ENCODE measurements at regions not wholly inside any gene's neighbourhood (a gene's known extent, or its start where the extent isn't known, plus 50 kb on each side); places are given as distances from the start of the nearest gene placed in this dataset.

DNA sequence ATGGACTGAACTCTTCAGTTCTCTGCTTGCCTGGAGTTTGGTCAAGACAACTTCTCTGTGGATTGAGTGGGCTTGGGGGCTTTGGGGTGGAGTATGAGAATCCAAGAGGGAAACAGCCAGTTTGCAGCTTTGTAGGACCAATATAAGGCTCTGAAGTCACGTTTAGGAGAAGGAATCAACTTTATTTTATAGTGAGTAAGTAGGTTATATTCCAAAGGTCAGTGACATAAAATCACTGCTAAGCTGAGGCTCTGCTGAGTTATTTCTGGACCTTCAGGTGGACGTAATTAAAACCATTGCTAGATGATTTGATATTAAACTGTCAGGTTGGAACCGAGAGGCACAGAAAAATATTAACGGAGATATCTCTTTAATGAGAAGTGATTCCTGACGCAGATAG is 514.4 kb downstream of the DMAC1 start:
- H3K9me3 ChIP-seq (ENCODE audit: control insufficient read depth, low read length): no peaks in the 10 kb centered on the region
- no peak overlapping the region for H3K27ac ChIP-seq (ENCODE audit: low read depth, low read length, severe bottlenecking)
- H3K4me1 ChIP-seq (ENCODE audit: control insufficient read depth, insufficient read depth, low read length, poor library complexity, severe bottlenecking): no peaks in the 10 kb centered on the region
- H3K4me3 ChIP-seq (ENCODE audit: extremely low read depth, insufficient read depth, low read length, poor library complexity, severe bottlenecking): no peak overlapping the region
- 67 to 86% methylated on average over 5 of the region's 5 CpGs for WGBS, 2 experiments (ENCODE audit: insufficient coverage in 2 of 2)
- H3K36me3 ChIP-seq (ENCODE audit: control insufficient read depth, insufficient read depth, low read length): no peaks in the 10 kb centered on the region

DNA sequence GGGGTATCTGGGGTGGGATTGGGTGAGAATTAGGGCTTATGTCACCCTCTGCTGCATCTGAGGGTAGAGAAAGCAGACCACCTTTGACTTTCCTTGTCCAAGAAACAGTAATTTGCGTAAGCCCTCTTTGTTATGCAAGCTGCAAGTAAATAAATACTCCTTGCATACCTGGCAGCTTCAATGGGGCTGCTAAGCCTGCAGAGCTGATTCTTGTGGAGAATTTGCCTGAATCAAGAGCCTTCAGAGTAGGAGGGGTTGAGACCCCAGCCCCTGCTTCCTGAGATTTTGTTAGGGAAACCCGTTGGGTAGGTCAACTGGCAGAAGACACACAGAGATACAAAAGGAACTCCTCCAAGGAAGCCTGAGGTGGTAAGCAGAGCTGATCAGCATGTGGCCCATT is 515.1 kb downstream of the DMAC1 start:
- Histone ChIP-seq H3K9me3 (ENCODE audit: control insufficient read depth, low read length) (no peaks in the 10 kb centered on the region), H3K4me3 (ENCODE audit: extremely low read depth, insufficient read depth, low read length, poor library complexity, severe bottlenecking) (no peak overlapping the region), H3K27ac (ENCODE audit: low read depth, low read length, severe bottlenecking) (no peak overlapping the region), H3K4me1 (ENCODE audit: control insufficient read depth, insufficient read depth, low read length, poor library complexity, severe bottlenecking) (no peaks in the 10 kb centered on the region), H3K36me3 (ENCODE audit: control insufficient read depth, insufficient read depth, low read length) (no peaks in the 10 kb centered on the region)
- 0 to 25% methylated on average over 1 to 2 of the region's 2 CpGs for WGBS, 2 experiments (ENCODE audit: insufficient coverage in 2 of 2)

DNA sequence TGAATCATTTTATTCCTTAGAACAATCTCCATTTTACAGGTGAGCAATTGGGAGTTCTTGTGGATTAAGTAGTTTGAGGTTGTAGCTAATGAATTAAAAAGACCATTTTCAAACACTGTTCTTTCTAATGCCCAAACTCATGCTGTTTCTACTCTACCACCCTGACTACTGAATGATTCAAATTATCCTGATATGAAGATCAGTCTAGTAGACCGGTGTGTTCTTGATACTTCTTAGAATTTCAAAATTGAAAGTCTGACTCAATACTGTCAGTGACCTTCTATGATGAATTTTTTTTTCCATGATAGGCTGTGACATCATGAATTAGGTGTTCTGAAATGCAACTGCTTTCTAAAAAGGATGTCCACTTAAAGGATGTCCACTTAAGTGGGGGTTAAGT is 515.5 kb downstream of the DMAC1 start:
- no peak overlapping the region for H3K4me3 ChIP-seq (ENCODE audit: extremely low read depth, insufficient read depth, low read length, poor library complexity, severe bottlenecking)
- H3K9me3 ChIP-seq (ENCODE audit: control insufficient read depth, low read length): no peaks in the 10 kb centered on the region
- 67 to 100% methylated on average over 1 of the region's 1 CpG for WGBS, 2 experiments (ENCODE audit: insufficient coverage in 2 of 2)
- H3K36me3 ChIP-seq (ENCODE audit: control insufficient read depth, insufficient read depth, low read length): no peaks in the 10 kb centered on the region
- H3K27ac ChIP-seq (ENCODE audit: low read depth, low read length, severe bottlenecking): no peak overlapping the region
- H3K4me1 ChIP-seq (ENCODE audit: control insufficient read depth, insufficient read depth, low read length, poor library complexity, severe bottlenecking): no peaks in the 10 kb centered on the region

DNA sequence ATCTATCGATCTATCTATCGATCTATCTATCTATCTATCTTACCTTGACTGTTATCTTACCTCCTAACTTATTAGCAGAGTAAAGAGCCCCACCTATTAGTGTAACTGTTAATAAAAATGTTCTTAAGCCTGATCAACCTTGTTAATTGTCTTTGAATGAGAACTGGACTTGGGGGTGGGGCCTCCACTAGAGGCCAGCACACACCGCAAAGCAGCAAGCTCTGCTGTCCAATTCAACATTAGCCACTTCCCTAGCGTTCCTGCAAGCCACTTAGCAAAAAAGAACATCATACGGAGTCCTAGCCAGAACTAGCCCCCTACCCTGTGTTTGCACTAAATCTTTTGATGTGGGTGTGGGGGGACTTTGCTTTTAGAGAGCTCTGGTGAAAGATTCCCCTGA is 515.8 kb downstream of the KDM4C start:
- Histone ChIP-seq H3K4me3 (ENCODE audit: extremely low read depth, insufficient read depth, low read length, poor library complexity, severe bottlenecking) (no peak overlapping the region), H3K4me1 (ENCODE audit: control insufficient read depth, insufficient read depth, low read length, poor library complexity, severe bottlenecking) (no peaks in the 10 kb centered on the region), H3K9me3 (ENCODE audit: control insufficient read depth, low read length) (no peaks in the 10 kb centered on the region), H3K36me3 (ENCODE audit: control insufficient read depth, insufficient read depth, low read length) (no peaks in the 10 kb centered on the region), H3K27ac (ENCODE audit: low read depth, low read length, severe bottlenecking) (no peak overlapping the region)
- WGBS, 2 experiments (ENCODE audit: insufficient coverage in 2 of 2): 70 to 72% methylated on average over 2 to 4 of the region's 5 CpGs

DNA sequence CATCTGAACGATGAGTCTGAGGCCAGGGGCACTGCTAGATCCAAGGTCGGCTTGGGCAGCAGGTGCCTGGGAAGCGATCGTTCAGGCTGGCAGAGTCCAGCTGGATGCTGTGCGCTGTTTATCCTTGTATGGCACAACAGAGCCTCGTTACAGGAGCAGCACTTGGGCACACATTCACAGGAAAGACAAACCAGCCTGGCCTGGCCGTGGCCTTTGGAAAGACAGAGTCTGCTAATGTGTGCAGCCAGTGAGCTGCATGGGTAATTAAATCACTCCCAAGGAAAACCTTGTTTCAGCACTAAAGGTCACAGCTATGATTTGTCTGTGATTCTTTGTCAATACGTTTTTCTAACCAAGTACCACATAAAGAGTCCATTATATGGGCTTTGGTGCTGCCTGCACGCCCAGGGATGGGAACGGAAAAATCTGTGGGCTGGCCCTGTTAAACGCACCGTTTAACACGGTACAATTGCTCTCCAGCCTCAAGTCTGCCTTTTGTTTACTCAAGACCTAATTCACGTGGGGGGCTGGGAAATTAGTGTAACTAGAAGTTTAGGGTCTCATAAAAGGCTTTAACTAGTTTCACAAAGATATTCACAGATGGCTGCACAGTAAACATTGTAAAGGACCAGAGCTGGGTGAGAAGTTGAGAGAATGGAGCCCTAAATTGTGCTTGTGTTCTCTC is 509.3 kb downstream of the KDM4C start:
- no peaks in the 10 kb centered on the region for H3K9me3 ChIP-seq (ENCODE audit: control insufficient read depth, low read length)
- H3K36me3 ChIP-seq (ENCODE audit: control insufficient read depth, insufficient read depth, low read length): no peaks in the 10 kb centered on the region
- H3K27ac ChIP-seq (ENCODE audit: low read depth, low read length, severe bottlenecking): no peak overlapping the region
- no peak overlapping the region for H3K4me3 ChIP-seq (ENCODE audit: extremely low read depth, insufficient read depth, low read length, poor library complexity, severe bottlenecking)
- WGBS, 2 experiments (ENCODE audit: insufficient coverage in 2 of 2): 86 to 93% methylated on average over 12 to 13 of the region's 14 CpGs
- no peaks in the 10 kb centered on the region for H3K4me1 ChIP-seq (ENCODE audit: control insufficient read depth, insufficient read depth, low read length, poor library complexity, severe bottlenecking)

DNA sequence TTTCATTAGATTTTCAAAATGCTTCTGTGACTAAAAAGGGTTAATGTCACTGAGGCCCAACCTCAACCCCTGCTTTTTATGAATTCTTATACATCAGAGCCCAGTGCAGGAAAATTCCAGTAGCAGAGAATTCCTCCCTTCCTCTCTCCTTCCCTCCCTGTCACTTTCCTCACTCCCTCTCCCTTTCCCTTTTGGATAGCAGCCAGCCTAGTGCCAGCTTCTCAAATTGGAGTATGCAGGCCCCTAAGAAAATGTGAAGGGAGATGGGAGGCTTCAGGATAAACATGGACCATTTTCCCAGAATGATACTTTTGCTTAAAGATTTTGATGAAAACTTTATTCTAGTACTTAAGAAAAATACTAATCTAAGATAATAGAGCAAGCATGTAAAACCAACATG is 507.4 kb downstream of the KDM4C start:
- Histone ChIP-seq H3K9me3 (ENCODE audit: control insufficient read depth, low read length) (no peaks in the 10 kb centered on the region), H3K36me3 (ENCODE audit: control insufficient read depth, insufficient read depth, low read length) (no peaks in the 10 kb centered on the region), H3K4me3 (ENCODE audit: extremely low read depth, insufficient read depth, low read length, poor library complexity, severe bottlenecking) (no peak overlapping the region), H3K27ac (ENCODE audit: low read depth, low read length, severe bottlenecking) (no peak overlapping the region), H3K4me1 (ENCODE audit: control insufficient read depth, insufficient read depth, low read length, poor library complexity, severe bottlenecking) (no peaks in the 10 kb centered on the region)

DNA sequence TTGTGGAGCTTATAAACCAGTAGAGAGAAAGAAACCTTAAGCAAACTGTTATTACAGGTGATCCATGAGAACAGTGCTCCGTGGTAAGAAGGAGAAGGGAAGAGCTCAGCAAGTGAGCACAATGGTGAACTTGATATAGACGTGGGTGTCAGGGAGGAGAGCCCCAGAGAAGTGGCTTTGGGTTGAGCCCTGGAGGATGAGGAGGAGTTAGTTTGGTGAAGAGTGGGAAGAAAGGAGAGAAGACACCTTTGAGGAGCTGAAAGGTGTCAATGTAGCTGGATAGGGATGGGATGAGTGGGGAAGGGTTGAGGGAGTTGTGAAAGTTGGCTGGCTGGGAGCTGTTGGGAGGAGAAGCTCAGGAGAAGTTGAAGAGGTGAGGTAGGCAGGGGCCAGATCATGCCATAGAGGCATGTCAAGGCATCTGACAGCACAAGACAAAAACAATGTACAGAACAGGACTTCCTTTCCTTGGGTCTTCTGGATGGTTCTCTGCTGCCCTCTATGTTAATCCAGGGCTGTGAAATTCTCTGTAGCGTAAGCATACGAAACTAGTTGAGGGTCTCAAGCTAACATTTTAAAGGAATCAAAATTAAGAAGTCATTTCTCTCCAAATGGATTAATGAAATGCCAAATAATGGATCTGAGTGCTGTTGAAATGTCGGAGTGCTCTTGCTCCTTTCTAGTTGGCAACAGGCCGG is 501.9 kb downstream of the KDM4C start:
- Histone ChIP-seq H3K4me3 (ENCODE audit: extremely low read depth, insufficient read depth, low read length, poor library complexity, severe bottlenecking) (no peak overlapping the region), H3K4me1 (ENCODE audit: control insufficient read depth, insufficient read depth, low read length, poor library complexity, severe bottlenecking) (no peaks in the 10 kb centered on the region), H3K27ac (ENCODE audit: low read depth, low read length, severe bottlenecking) (no peak overlapping the region), H3K36me3 (ENCODE audit: control insufficient read depth, insufficient read depth, low read length) (no peaks in the 10 kb centered on the region), H3K9me3 (ENCODE audit: control insufficient read depth, low read length) (no peaks in the 10 kb centered on the region)
- WGBS, 2 experiments (ENCODE audit: insufficient coverage in 2 of 2): 92 to 100% methylated on average over 2 to 6 of the region's 6 CpGs

DNA sequence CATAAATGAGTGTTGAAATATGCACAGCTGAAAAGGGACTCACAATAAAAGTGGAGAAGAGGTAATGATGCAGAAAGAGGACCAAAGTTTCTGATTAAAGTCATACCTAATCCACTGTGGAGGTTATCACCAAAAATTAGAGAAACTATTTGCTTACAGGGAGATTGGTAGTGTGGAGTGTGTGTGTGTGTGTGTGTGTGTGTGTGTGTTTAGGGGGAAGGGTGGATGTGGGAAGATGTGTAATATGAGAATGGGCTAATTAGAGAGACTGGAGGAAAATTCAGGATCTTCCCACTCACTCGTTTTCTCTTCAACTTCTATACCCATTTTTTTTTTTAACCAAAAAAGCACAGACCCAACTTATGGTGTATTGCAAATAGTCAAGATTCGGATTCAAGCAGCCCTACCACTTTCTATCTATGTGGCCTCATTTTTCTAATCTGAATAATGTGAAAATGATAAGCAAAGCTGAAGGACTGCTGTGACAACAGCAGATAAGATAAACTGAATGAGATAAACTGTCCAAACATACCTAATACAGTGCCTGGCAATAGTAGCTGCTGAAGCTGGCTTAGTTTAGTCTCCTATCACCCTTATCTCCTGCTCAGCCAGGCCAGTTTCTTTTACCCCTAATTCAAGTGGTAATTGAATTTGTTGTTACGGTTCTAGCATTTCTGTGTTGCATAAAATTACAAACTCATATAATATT is 501.1 kb downstream of the KDM4C start:
- Histone ChIP-seq H3K36me3 (ENCODE audit: control insufficient read depth, insufficient read depth, low read length) (no peaks in the 10 kb centered on the region), H3K27ac (ENCODE audit: low read depth, low read length, severe bottlenecking) (no peak overlapping the region), H3K4me3 (ENCODE audit: extremely low read depth, insufficient read depth, low read length, poor library complexity, severe bottlenecking) (no peak overlapping the region), H3K9me3 (ENCODE audit: control insufficient read depth, low read length) (no peaks in the 10 kb centered on the region), H3K4me1 (ENCODE audit: control insufficient read depth, insufficient read depth, low read length, poor library complexity, severe bottlenecking) (no peaks in the 10 kb centered on the region)
- WGBS, 2 experiments (ENCODE audit: insufficient coverage in 2 of 2): no CpG with 5 or more reads among the region's 3 CpGs

DNA sequence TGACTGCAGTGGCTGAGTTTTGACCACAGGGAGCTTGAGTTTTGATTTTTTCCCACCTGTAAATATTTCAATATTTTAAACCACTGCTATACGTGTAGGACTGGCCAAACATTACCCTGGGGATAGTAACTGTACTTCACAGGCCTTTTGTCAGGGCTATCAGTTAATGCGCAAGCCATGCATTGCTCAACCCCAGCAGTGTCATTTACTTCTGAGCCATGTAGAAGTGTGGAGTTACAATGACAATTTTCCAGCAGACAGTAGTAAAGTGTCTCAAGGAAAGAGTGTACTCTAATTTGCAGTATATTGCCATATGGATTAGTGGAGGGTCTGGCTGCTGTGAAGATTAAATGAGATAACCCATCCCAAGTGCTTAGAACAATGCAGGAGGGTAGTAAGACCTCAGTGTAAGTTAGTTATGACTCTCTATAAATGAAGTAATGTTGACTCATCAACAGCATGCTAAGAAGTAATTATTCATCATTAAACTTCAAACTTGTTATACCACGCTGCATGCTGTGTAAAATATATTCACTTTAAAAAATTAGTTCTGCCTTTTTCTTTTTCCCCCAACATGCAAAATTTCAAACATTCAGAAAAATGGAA is 489.2 kb downstream of the KDM4C start:
- Histone ChIP-seq H3K9me3 (ENCODE audit: control insufficient read depth, low read length) (no peaks in the 10 kb centered on the region), H3K4me1 (ENCODE audit: control insufficient read depth, insufficient read depth, low read length, poor library complexity, severe bottlenecking) (no peaks in the 10 kb centered on the region), H3K4me3 (ENCODE audit: extremely low read depth, insufficient read depth, low read length, poor library complexity, severe bottlenecking) (no peak overlapping the region), H3K36me3 (ENCODE audit: control insufficient read depth, insufficient read depth, low read length) (no peaks in the 10 kb centered on the region), H3K27ac (ENCODE audit: low read depth, low read length, severe bottlenecking) (no peak overlapping the region)
- 100% methylated on average over 1 to 2 of the region's 3 CpGs for WGBS, 2 experiments (ENCODE audit: insufficient coverage in 2 of 2)

DNA sequence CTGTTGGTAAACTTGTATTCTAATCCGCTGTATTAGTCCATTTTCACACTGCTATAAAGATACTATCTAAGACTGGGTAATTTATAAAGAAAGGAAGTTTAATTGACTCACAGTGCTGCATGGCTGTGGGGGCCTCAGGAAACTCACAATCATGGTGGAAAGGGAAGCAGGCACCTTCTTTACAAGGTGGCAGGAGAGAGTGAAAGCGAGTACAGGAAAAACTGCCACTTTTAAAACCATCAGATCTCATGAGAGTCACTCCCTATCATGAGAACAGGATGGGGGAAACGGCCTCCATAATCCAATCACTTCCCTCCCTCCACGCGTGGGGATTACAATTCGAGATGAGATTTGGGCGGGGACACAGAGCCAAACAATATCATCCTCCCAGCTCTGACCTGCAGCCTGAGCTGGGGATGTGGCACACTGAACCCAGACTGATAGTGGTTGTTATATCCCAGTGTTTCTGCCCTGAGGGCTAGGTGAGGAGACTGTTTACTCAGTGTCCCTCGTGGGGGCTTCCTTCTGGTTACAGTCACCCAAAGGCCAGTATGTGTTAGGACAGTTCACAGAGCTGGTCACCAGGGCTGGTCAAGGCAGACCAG is 488.3 kb downstream of the KDM4C start:
- Histone ChIP-seq H3K4me3 (ENCODE audit: extremely low read depth, insufficient read depth, low read length, poor library complexity, severe bottlenecking) (no peak overlapping the region), H3K36me3 (ENCODE audit: control insufficient read depth, insufficient read depth, low read length) (no peaks in the 10 kb centered on the region), H3K27ac (ENCODE audit: low read depth, low read length, severe bottlenecking) (no peak overlapping the region), H3K9me3 (ENCODE audit: control insufficient read depth, low read length) (no peaks in the 10 kb centered on the region), H3K4me1 (ENCODE audit: control insufficient read depth, insufficient read depth, low read length, poor library complexity, severe bottlenecking) (no peaks in the 10 kb centered on the region)
- 92 to 93% methylated on average over 3 to 6 of the region's 8 CpGs for WGBS, 2 experiments (ENCODE audit: insufficient coverage in 2 of 2)

All from mesodermal cell (in vitro differentiated cells).